Renal cortical epithelial cell (primary cell): ENCODE measurements at regions not wholly inside any gene's neighbourhood (a gene's known extent, or its start where the extent isn't known, plus 50 kb on each side); places are given as distances from the start of the nearest gene placed in this dataset.
A peak's percentile ranks its signal among the peaks of the same experiment; 100 is the strongest.
"Not testable (repeated sequence)": the region's sequence is repeated elsewhere in the genome, so short reads cannot be mapped to it uniquely, and the experiment has no call there.

Experiments used
- DNase-seq: peaks from one replicate; pipeline ENCODE4 v3.0.0-alpha.2; 2011; ENCODE audit warnings: low read depth

- DNase-seq: no peak
Observed at GRCh38 chr2:147293991-147294824, 550.6 kb upstream of the ACVR2A start.

DNA sequence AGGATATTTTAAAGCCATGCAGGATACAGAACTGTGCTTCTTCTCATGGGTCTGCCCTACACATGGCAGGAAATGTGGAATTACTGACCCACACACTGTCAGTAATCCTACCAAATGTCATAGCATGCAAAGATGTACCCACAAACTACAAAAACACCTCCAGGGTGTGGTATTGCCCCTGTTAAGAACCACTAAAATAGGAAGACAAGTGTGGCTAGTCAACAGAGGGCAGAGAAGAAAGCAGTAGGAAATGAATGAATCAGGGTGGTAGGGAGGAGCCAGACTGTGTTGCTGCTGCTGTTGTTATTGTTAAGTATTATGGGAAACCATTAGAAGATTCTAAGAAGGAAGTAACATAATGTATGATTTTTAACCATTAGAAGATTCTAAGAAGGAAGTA, 556.7 kb upstream of the ACVR2A start:
- DNase-seq: no peak

- DNase-seq: no peak
Observed at GRCh38 chr2:147275943-147276342, 568.9 kb upstream of the ACVR2A start.

- DNase-seq: no peak
Observed at GRCh38 chr2:147273628-147274027, 571.2 kb upstream of the ACVR2A start.

GRCh38 chr2:147273106-147273505, 571.7 kb upstream of the ACVR2A start:
- peak; percentile 88 for DNase-seq

DNA sequence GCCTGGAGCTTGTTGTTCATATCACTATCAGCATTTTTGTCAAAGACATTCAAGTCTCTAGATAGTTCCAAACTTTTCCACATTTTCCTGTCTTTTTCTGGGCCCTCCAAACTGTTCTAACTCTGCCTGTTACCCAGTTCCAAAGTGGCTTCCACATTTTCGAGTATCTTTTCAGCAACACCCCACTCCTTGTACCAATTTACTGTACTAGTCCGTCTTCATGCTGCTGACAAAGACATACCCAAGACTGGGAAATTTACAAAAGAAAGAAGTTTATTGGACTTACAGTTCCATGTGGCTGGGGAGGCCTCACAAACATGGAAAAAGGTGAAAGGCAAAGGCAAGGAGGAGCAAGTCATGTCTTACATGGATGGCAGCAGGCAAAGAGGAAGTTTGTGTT, 575.2 kb upstream of the ACVR2A start:
- DNase-seq: not testable (repeated sequence)

DNA sequence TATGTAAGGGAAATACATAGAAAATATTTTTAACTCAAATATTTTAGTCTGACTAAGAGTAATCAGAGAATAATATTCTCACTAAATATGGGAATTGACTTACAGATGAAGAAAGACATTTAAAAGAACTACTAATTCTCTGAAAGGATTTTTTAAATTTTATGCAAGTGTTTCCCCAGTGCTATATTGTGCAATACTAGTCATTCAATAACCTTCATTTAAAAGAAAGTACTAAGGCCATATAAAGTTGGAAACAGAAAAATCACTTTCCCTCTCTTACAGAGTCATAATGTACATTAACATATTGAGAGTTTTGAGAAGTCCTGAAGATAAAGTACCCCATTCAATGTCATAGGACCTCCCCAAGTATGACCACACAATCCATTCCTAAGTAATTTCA, 584.6 kb upstream of the ACVR2A start:
- peak; percentile 45 for DNase-seq

DNA sequence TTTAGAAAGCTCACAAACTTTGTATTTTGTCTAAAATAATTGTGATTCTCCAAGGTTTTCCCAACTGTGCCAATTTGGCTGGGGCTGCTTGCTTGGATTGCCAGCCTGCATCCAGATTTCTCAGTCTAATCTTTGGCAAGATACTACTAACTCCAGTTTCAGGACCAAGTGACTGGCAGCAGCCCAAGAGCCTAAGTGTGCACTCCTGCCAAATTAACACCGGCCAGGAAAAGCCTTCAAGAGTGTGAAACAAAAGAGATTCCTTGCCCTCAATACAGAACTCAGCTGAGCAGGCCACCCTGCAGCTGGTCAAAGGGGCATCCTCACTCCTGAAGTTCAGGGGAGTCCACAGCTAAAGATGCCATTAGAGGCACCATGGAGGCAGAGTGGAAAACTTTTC, 589.0 kb upstream of the ACVR2A start:
- no peak for DNase-seq

- peak; percentile 43 for DNase-seq
Observed at GRCh38 chr2:147250652-147251356, 594.0 kb upstream of the ACVR2A start.

GRCh38 chr2:147247749-147248148, 597.1 kb upstream of the ACVR2A start:
- DNase-seq: no peak

GRCh38 chr2:147242445-147242844, 602.4 kb upstream of the ACVR2A start:
- no peak for DNase-seq

GRCh38 chr2:147236601-147237000, 608.2 kb upstream of the ACVR2A start:
- no peak for DNase-seq

GRCh38 chr2:147232225-147232669, 612.6 kb upstream of the ACVR2A start:
- DNase-seq: peak; percentile 84

DNA sequence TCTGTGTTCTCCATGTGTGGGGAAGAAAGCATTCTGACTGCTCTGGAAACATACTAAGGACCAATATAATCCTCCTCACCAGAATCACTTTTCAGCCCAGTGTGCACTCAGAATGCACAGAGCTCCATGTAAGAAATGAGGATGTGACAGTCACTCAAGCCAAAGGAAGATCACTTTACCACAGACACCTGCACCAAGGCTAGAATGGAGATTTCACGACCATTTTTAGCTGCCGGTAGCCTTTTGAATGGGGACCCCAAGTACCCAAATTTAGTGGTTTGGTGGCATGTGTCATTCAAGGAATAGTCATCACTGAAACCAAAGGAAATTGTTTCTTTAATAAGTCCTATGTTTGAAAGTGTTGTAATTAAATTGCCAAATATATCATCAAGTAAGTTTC, 613.2 kb upstream of the ACVR2A start:
- DNase-seq: no peak

GRCh38 chr2:147231081-147231480, 613.7 kb upstream of the ACVR2A start:
- no peak for DNase-seq

DNA sequence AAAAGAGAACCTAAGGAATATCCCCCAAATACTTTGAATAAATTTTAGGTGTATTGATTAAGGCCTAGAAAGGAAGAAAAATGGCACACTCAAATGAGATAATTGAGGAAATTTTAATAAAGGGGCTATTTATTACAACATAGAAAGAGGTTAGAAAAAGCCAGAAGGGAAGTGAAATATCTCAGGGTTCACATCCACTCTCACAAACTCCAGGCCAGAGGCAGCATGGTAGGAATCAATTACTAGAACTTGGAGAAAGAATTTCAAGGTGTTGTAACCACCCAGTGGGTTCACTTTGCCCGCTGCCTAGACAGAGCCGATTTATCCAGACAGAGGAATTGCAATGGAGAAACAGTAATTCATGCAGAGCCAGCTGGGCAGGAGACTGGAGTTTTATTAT, 617.5 kb upstream of the ACVR2A start:
- no peak for DNase-seq

DNA sequence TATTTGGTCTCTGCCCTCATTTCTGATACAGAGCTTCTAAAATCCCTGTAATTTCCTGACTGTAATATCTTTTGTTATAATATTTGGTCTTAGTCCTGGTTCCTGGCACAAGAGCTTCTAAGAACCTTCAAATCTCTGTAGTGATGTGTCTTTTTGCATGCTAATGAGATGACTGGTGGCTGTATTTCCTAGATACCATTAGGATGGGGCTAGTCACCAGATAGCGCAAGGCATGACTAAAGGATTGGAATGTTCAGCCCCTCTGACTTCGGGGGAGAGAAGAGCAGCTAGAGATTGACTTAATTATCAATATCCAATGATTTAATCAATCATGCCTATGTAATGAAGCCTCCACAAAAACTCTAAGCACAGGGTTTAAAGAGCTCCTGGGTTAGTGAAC, 620.8 kb upstream of the ACVR2A start:
- peak; percentile 11 for DNase-seq

GRCh38 chr2:147223553-147224060, 621.2 kb upstream of the ACVR2A start:
- DNase-seq: peak; percentile 4

DNA sequence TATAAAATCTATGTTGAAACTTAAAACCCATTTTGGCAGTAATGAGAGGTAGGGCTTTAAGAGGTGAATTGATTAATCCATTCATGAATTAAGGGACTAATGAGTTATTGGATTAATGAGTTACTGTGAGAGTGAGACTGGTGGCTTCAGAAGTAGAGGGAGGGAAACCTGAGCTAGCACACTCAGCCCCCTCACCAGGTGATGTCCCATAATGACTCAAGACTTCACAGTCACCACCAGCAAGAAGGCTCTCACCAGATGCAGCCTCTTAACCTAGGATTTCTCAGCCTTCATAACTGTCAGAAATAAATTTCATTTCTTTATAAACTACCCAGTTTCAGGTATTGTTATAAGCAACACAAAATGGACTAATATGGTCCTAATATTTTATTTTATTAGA, 621.7 kb upstream of the ACVR2A start:
- peak; percentile 12 for DNase-seq

DNA sequence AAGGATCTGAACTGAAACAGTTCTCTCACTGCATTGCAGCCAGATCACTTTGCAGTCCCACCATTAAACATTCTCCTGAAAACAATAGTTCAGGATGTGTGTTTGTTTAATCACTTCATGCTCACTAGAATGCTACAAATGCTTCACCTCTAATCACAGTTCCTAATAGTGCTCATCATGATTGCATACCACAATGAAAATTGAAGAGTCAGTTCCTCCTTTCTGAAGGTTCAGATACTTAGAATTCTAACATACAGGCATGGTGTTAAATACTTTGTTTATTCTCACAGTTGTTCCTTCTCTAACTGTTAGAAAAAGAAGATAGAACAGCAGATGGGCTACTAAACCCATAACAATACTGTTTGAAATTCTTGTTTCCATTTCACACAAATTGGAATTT, 622.3 kb upstream of the ACVR2A start:
- DNase-seq: peak; percentile 42

- peak; percentile 77 for DNase-seq
Observed at GRCh38 chr2:147214914-147215313, 629.9 kb upstream of the ACVR2A start.

DNA sequence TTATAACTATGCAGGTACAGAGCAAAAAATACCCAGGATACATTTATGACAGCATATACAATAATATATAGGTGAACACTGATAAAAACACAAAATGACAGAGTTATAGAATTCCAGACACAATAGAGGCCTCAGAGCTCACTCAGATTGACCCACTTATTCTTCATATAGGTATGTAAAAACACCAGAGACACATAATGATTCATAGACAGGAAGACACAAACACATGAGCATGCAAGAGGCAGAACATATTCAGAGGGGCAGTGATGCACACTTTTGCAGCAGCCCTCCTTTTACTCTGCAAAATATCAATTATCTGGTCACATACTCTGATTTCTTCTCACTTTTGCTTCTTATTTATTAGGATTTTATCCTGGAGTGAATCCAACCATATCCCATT, 633.3 kb upstream of the ACVR2A start:
- no peak for DNase-seq

- DNase-seq: peak; percentile 95
Observed at GRCh38 chr2:147204102-147204501, 640.7 kb upstream of the ACVR2A start.
